Peyer's patch (tissue), 4 donors: ENCODE measurements at regions not wholly inside any gene's neighbourhood (a gene's known extent, or its start where the extent isn't known, plus 50 kb on each side); places are given as distances from the start of the nearest gene placed in this dataset.

Experiments used
- CTCF ChIP-seq, 6 experiments: fragments of 450-650 bp in 4 of 6; fragments of 200-600 bp in 2 of 6; sonication (generic) in 1 of 6; IDR thresholded peaks; one replicate each; pipeline ENCODE4 v1.5.1; 2017 to 2019; ENCODE audit warnings: antibody characterized with exemption in 6 of 6, mild to moderate bottlenecking in 3 of 6, moderate library complexity in 1 of 6
- POLR2A ChIP-seq, 2 donors: fragments of 450-650 bp; IDR thresholded peaks; one replicate each; pipeline ENCODE4 v1.5.1; 2017; ENCODE audit warnings: antibody characterized with exemption in 2 of 2, mild to moderate bottlenecking in 2 of 2, moderate library complexity in 2 of 2

GRCh38 chr12:61987173-61987572, 273.0 kb upstream of the USP15 start:
- TF ChIP-seq CTCF (IDR thresholded peaks at IDR 0.05) (no peak), POLR2A (IDR thresholded peaks at IDR 0.05) (no peak)
